ENCODE measurements at regions not wholly inside any gene's neighbourhood (a gene's known extent, or its start where the extent isn't known, plus 50 kb on each side); places are given as distances from the start of the nearest gene placed in this dataset.
"Not testable (repeated sequence)": the region's sequence is repeated elsewhere in the genome, so short reads cannot be mapped to it uniquely, and the experiment has no call there.

GRCh38 chr4:71081192-71081591 lies 87.7 kb downstream of the DCK start:
- no peak for DNase-seq

GRCh38 chr4:71093745-71094144 lies 100.3 kb downstream of the DCK start:
- no peak for DNase-seq

- no peak for DNase-seq
These were observed 100.8 kb downstream of the DCK start for GRCh38 chr4:71094201-71094600.

- no peak for DNase-seq
These were observed 101.7 kb downstream of the DCK start for GRCh38 chr4:71095141-71095540.

- DNase-seq: no peak
These were observed 102.1 kb downstream of the DCK start for GRCh38 chr4:71095545-71095944.

- no peak for DNase-seq
These were observed 114.3 kb downstream of the DCK start for GRCh38 chr4:71107726-71108125.

- no peak for DNase-seq
These were observed 117.0 kb downstream of the DCK start for GRCh38 chr4:71110499-71110898.

- not testable (repeated sequence) for DNase-seq
These were observed 117.7 kb downstream of the DCK start for GRCh38 chr4:71111133-71111532.

GRCh38 chr4:71113294-71113693 lies 119.8 kb downstream of the DCK start:
- DNase-seq: no peak

- DNase-seq: no peak
These were observed 127.5 kb downstream of the DCK start for GRCh38 chr4:71120831-71121524.

- DNase-seq: no peak
These were observed 130.5 kb downstream of the DCK start for GRCh38 chr4:71123951-71124350.

GRCh38 chr4:71125137-71125536 lies 131.7 kb downstream of the DCK start:
- DNase-seq: no peak

GRCh38 chr4:71126719-71127118 lies 133.3 kb downstream of the DCK start:
- DNase-seq: no peak

GRCh38 chr4:71130827-71131603 lies 137.6 kb downstream of the DCK start:
- no peak for DNase-seq

- no peak for DNase-seq
These were observed 139.0 kb downstream of the DCK start for GRCh38 chr4:71132486-71132885.

GRCh38 chr4:71133491-71133890 lies 140.0 kb downstream of the DCK start:
- DNase-seq: no peak

- no peak for DNase-seq
These were observed 142.6 kb downstream of the DCK start for GRCh38 chr4:71136071-71136470.

- no peak for DNase-seq
These were observed 144.7 kb downstream of the DCK start for GRCh38 chr4:71138007-71138615.

- no peak for DNase-seq
These were observed 147.1 kb downstream of the DCK start for GRCh38 chr4:71140563-71140962.

GRCh38 chr4:71141125-71141524 lies 147.7 kb downstream of the DCK start:
- DNase-seq: no peak

- no peak for DNase-seq
These were observed 153.8 kb downstream of the DCK start for GRCh38 chr4:71147261-71147660.

- no peak for DNase-seq
These were observed 155.1 kb downstream of the DCK start for GRCh38 chr4:71148545-71148944.

GRCh38 chr4:71151054-71151453 lies 157.6 kb downstream of the DCK start:
- no peak for DNase-seq

- DNase-seq: no peak
These were observed 163.2 kb downstream of the DCK start for GRCh38 chr4:71156616-71157015.

Data from activated naive CD4-positive, alpha-beta T cell treated with anti-CD3 and anti-CD28 coated beads, Interleukin-2, amount 50 U/mL, for 16 hours (primary cell).